HG03457 (cell line): ENCODE measurements at regions not wholly inside any gene's neighbourhood (a gene's known extent, or its start where the extent isn't known, plus 50 kb on each side); places are given as distances from the start of the nearest gene placed in this dataset.

Source experiments
- ATAC-seq: cut with Tn5 transposase; IDR thresholded peaks from one replicate; pipeline ENCODE4 v1.9.1; 2021; ENCODE audit warnings: moderate number of reproducible peaks; ENCODE audit not compliant: unreplicated experiment

DNA sequence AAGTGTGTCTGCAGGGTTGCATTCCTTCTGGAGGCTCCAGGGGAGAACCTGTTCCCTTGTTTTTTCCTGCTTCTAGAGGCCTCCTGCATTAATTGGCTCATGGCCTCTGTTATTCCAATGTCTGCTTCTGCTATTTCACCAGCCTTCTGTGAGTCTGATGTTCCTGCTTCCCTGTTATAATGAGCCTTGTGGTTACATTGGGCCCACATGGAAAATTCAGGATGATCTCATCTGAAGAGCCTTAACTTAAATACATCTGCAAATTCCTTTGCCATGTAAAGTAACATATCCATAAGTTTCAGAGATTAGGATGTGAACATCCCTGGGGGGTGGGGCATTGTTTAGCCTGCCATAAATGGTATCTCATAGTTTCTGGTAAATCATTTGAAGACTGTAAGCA, 181.1 kb downstream of the RWDD3 start:
- ATAC-seq, result no peak

DNA sequence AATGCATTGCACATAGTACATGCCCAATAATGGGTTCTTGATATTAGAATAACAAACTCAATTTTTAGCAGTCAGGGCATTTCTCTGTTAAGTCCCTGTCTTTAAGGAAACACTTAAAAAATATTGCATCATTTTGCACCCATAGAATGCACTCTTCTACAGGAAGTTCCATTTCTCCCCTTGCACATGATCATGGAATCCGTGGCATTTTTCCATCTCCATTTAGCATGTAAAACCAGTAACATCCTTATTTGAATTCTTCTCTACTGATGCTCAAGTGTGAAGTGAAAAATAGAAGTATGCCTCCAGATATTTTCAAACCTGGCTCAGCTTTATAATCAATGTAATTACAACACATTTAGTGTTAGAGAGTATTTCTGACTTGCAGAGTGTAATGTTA, 192.8 kb downstream of the RWDD3 start:
- ATAC-seq, result no peak

DNA sequence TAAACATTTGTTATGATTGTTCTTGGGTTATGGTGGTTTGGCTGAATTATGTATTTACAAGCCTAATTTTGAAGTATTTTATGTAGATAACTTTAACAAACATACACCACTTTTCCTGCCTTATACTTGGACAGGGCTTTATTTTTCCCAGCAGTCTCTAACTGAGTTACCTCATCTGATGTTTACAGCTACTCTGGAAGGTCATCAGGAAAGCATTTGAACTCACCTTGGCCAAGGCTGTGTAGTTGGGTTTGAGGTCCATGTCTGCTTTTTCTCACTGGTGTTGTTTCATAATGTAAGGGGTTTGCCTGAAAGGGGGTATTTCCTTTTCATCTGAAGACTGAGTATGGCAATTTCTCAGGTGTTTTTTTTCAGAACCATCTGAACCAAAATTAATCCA, 193.5 kb downstream of the RWDD3 start:
- no peak for ATAC-seq

DNA sequence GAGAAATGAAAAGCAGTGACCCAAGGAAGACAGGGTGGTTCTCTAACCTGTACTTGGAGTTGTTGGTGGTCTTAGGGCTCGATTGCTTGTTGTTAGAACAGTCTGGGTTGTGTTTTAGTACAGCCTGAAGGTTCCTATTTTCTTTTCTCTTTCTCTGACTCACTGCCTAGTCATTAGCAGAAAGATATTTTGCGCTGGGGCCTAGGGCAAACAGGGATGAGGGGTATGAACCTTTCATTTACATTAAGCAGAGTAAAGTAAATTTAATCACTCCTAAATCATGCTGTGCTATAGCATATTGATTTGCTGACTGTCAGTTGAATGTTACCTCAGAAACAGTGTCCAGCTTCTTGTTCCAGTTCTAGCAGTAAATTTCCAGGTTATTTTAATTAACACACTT, 197.2 kb downstream of the RWDD3 start:
- no peak for ATAC-seq

DNA sequence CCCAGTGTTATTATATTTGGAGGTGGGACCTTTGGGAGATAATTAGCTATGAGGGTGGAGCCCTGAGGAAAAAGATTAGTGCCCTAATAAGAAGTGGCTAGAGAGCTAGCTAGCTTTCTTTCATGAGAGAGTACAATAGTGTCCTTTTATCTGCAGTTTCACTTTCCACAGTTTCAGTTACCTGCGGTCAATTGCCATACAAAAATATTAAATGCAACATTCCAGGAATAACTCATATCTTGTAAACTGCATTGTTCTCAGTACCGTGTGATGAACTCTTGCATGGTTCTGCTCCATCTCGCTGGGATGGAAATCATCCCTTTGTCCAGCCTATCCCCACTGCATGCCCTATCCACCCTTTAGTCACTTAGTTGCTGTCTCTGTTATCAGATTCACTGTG, 201.6 kb downstream of the RWDD3 start:
- no peak for ATAC-seq

DNA sequence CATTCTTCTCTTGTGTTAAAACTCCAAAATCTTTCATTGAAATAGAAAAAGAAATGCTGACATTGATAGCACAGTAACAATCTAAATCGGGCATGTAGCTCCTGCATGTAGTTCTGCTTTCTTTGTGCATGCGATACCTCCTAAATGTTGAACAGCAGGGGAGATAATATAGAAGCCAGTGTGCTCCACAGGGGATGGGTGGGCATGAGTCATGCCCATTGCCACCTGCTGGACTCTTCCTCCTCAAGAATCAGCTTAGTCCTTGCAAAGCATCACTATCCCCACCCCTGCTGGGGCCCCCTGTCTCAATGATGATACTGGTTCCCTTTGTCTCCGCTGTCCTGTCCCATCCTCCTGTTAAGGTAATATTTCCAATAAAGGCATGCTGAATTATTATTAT, 203.0 kb downstream of the RWDD3 start:
- ATAC-seq, result no peak

DNA sequence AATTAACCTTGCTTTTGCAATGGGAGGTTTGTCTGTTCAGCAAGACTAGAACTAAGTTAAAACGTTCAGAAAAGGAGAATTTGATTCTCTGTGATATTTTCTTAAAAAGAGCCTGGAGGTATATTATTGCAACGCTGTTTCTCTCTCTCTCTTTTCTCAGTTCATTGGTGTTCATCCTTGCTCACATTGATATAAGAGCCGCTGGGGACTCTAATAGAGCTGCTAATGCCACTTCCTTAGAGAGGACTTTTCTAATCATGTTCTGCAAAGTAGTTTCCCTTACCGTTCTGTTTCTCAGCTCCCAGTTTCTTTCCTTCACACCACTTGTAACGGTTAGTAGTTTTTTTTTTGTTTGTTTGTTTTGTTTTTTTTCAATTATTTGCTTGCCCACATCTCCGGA, 203.8 kb downstream of the RWDD3 start:
- no peak for ATAC-seq

DNA sequence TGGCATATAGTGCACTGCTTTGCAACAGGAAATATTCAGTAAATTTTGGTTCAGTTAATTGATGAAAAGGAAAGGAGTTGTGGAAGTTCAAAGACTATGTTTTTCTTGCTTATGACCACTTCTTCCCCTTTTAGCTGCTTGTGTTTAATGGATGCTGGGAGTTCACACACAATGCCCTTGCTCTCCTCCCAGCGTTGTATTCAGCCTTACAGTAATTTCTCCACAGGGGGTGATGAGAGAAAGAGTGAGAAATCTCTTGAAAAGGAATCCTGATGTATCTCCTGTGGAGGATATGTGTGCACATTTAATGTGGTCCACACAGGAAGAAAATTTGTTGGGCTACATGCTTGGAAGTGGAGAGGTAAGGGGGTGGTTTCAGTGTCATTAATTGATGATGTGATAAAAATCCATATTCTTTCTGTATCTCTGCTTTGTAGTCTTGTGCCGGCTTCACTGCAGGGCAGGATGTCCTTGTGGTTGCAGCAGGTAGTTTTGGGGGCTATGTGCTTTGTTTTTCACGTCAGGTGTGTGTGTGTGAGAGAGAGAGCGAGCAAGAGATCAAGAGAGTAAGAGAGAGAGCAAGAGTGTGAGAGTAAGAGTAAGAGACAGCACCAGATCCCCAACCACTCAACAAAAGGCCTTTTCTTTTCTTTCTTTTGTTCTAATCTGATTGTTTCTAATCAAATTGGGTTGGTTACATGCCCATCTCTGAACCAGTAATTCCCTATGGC, 204.4 kb downstream of the RWDD3 start:
- ATAC-seq, result no peak

DNA sequence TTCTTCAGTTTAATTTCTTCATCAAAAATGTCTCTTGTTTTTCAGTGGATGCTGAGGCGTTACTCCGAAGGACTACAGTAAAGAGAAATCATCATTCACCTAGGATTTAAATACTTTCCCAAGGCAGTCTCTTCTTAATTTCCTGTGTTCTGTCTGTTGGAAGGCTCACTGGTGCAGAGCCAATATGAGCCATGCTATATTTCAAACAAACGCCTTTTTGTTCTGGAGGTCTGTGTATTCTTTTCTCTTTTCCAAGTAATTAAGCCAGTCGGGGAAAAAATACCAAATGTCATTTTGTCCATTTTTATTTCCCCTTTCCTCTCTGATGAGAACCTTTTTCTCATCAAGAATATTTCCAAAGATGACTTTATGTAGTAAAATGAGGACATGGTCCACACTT, 206.5 kb downstream of the RWDD3 start:
- no peak for ATAC-seq

DNA sequence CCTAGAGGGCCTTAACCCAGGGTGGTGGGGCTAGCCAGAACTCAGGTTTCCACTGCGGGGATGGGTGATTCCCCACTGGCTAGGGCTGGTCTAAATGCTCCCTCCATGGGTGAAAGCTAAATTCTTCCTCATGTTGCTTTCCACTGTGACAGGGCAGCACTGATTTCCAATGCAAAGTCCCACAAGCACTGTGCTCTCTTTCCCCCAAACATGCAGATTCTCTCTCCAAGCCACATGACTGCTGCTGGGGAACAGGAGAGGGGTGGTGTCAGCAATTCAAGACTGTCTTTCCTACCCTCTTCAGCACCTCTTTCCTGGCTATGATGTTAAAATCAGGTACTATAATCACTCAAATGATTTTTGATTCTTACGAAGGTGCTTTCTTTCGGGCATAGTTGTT, 215.5 kb downstream of the RWDD3 start:
- no peak for ATAC-seq

DNA sequence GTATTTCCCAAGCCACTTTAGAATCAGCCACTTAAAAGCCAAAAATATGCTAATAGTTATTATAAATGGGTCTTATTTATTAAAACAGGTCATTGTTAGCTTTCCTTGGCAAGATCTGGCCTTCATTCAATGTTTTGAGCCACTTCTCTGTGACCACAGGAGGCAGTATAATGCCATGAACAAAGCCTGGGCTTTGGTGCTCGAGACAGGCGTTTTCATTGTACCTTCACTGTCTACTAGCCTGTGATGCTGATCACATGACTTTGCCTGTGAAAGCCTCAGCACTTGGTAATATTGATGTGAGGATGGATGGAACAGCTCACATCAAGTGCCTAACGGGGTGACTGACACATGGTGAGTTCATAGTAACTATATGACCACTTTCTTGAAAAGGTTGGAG, 217.0 kb downstream of the RWDD3 start:
- ATAC-seq, result no peak

DNA sequence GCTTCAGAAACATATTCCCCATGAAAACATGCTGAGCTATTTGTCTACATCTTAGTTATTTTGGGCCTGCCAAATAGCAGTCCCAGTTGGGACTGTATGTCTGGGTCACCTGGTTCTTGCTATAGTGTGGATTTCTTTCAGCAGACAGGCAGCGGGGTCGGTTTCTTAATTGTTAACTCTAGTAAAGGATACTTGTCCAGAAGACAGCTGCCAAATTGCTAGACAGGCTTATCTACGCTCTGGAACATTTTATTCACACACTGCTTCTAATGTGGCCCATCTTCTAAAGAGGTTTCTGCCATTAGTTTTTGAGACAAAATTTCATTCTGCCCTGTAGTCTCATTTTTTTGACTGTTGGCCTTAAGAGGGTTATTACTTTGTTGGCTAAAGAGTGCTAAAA, 217.9 kb downstream of the RWDD3 start:
- ATAC-seq, result no peak

DNA sequence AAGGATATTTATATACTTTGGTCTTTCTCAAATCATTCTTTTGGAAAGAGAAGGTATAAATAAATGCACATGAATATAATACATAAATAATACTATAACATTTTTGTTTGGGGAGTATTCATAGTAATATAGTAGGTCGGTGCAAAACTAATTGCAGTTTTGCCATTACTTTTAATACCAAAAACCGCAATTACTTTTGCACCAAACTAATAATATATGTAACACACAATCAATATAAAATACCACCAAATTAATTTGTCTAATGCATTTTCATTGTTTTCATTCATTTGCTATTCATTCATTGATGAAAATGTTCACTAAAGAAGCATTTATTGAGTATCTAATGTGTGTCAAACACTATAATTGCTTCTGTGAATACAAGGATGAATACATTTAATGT, 219.0 kb downstream of the RWDD3 start:
- ATAC-seq, result no peak

DNA sequence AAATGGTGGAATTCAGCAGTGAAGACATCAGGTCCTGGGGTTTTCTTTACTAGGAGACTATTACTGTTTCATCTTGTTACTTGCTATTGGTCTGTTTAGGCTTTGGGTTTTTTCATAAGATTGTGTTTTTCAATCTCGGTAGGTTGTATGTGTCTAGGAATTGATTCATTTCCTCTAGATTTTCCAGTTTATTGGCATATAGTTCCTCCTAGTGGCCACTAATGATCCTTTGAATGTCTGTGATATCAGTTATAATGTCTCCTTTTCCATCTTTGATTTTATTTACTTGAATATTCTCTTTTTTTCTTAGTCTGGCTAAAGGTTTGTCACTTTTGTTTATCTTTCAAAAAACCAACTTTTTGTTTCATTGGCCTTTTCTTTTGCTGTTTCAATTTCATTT, 233.0 kb downstream of the RWDD3 start:
- ATAC-seq, result no peak

DNA sequence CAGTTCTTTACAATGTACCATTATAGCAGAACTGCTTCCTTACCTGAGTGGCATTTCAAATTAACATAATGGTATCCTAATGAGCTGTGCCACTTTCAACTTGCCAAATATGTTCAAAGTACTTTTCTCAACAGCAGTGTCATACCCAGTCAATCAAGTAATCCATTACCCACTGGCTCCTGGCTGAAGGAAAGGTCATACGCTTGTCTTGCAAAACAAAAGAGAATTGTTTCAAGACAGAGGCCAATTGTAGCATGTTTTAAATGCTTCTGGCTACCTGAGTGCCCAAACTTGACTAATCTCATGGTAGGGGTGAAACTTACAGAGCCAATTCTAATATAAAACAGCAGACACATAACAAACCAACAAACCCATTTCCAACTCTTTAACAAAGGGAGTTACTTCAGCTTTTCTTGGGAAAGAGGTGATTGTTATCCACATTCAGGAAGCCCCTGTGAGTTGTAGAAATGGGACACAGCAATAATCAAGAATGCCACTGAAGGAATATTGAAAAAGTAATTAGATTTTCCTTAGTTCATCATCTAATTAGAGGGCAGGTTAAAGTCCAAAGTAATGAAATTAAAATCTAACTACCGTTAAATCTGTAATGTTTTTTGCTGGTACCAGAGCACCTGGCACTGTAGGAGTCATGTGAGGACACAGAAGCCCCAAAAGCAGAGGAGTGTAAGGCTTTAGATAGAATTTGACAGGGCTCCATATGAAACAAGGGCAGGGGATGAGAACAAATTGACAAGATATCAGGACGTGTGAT, 241.9 kb downstream of the RWDD3 start:
- ATAC-seq, result no peak

DNA sequence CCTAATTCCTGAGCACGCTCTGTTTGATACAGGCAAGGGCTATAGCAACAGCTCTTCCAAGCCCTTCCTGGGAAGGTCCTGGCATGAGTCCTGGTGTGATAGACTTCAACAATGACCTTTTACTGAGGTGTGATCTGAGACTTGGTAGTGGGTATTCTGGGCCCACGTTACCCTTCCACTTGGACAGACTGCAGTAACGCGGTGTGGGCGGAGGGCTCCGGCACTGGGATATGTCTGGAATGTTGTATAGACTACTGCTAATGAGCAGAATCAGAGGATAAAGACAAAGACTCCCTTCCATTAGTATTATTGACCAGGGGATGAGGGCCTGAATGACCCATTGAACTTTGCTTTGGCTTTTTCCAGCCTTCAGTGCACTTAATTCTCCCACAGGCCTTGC, 262.3 kb downstream of the RWDD3 start:
- no peak for ATAC-seq

DNA sequence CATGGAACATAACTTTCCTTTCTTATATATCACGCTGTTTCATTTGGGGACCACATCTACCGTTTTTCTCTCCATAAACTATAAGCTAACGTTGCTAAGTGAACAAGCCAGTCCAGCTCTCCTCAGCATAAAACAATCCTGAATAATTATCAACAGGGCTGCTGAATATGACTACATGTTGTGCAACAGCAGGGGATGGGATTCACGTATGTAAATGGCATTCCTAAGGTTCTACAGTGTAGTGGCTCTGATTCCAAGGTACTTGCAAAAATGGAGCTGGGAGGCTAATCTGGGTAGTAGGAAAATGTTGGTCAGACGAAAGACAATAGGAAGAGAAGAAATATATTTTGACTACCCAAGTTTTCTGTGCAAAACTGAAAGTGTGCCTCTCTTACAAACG, 262.8 kb downstream of the RWDD3 start:
- no peak for ATAC-seq

DNA sequence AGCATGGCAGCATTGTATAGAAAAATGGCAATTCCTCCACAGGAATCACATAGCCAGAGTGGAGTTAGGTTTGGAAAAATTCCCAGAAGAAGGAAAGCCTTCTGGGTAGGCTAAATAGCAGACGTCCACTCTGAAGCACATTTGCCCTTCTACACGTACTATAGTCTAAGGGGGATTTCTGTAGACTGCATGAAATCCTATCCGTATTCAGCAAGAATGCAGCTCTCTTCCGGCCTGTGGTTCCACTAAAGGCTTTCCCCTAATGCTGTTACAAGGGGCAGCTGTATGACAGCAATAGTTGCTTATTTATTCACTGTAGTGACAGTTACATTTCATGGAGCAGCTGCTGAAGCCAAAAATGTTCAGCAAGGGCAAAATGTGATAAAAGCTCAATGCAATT, 263.6 kb downstream of the RWDD3 start:
- no peak for ATAC-seq

DNA sequence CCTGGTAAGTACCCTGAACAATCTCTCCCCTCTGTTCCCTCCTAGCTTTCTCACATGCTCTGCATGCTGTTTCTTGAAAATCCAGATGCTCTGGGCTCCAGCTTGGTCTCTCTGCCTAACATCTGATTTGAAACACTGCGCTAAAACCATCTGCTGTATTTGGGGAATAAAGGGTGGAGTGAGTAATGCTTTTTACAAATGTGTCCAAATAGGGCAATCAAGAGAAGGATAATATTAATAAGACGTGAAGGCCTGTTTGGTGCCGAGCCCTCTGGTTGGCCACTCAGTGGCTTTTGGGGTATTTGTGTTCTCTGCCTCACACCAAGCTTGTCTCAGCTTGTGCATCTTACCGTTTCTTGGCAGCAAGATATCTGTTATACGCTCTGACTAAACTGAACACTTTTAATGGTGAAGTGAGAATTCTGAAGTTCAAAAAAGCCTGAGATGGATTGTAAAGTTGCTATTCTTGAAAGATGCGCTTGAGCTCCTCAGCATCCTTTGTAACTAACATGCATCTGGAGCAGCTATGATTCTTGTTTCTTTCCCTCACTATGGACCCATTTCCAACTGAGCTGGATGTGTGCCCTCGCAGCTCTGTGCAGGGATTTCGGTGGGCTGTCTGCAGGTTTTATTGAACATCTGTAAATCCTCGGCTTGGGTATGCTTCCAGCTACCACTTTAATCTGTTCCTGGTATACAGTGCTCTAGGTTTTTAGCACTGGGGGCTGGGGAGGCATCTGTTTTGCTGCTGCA, 269.4 kb downstream of the RWDD3 start:
- no peak for ATAC-seq

DNA sequence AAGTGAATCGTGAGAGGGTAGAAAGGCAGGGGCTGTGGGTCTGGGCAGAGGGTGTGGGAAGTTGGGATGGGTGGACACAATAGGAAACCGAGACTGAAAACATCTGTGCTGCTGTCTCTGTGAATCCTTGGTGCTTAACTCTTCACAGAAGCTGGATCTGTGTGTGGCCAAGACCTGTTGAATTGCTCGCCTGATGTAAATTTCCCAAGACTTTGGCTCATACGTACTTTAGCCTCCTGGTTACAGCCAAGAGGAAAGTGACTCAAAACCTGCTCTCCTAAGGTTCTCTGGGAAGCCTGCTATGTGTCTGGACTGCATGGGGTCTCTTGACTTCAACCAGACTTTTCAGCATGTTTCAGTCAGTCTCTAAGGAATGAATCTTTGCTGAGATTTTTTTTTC, 270.3 kb downstream of the RWDD3 start:
- ATAC-seq, result no peak

DNA sequence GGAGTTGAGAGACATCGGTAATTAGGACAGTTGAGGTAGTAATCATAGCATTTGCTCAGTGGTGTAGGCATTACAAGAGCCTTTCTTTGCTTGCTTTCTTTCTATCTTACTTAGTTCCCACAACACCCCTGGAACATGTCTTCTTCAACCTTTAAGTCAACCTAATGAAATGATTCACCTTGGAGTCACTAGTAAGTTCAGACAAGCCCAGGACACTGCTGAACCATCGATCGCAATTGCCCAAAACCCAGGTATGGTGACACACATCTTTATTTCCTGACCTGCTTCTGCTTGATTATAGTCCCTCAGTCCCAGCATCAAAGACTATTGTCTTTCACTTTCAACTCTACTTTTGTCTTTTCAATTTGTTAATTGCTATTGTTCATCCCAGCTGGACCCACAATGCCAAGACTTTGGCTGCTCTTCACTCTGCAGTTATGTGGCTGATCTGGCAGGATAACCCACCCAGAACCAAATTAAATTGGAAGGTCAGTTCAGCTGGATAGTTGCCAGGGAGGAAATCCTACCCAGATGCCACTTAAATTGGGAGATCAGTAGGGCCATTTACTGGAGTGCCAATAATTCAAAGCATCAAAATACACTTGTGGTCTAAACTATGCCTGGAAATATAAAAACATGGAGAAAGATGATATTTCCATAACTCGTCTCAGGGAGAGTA, 272.9 kb downstream of the RWDD3 start:
- ATAC-seq, result no peak
